ENCODE measurements at regions not wholly inside any gene's neighbourhood (a gene's known extent, or its start where the extent isn't known, plus 50 kb on each side); places are given as distances from the start of the nearest gene placed in this dataset.
"Not testable (repeated sequence)": the region's sequence is repeated elsewhere in the genome, so short reads cannot be mapped to it uniquely, and the experiment has no call there.

DNA sequence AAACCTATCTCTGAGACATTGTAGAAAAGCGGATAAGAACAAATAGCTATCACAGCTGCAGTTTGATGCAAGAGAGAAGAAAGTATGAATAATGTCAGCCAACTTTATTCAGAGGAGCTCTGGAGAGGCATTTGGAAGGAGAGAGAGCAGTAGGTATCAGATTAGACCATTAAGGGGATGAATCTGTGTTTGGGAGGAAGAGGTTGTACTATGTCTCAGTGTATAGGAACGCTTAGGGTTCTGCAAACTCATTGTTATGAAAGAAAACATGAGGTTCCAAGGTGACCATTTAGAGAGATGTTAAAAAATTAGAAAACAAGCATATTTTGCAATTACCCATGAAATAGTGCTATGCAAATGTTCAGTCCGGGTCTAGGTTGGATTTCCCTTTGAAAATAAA is 207.5 kb upstream of the GNAI1 start:
- FAIRE-seq (no peak), DNase-seq (no peak)
- no peaks in the 10 kb centered on the region for H3K27me3 ChIP-seq (ENCODE audit: control insufficient read depth in 3 of 3, insufficient read depth in 3 of 3, low read length in 3 of 3)
- no peak overlapping the region for H3K27ac ChIP-seq (ENCODE audit: low read depth in 1 of 3, low read length in 2 of 3)
- H3K9me3 ChIP-seq (ENCODE audit: control insufficient read depth in 2 of 2, insufficient read depth in 1 of 2, low read depth in 1 of 2, low read length in 1 of 2) = no peaks in the 10 kb centered on the region
- no peak overlapping the region for H3K4me3 ChIP-seq (ENCODE audit: low read depth in 1 of 3, low read length in 3 of 3)
- 72 to 85% (median 81%) methylated on average over 3 of the region's 3 CpGs for WGBS, 3 donors
- no peaks in the 10 kb centered on the region for H3K4me1 ChIP-seq (ENCODE audit: control insufficient read depth in 3 of 3, insufficient read depth in 2 of 3, low read depth in 1 of 3, low read length in 2 of 3)
- no peaks in the 10 kb centered on the region for H3K36me3 ChIP-seq (ENCODE audit: control insufficient read depth in 3 of 3, insufficient read depth in 2 of 3, low read depth in 1 of 3, low read length in 3 of 3)

GRCh38 chr7:79923953-79924352 is 210.7 kb upstream of the GNAI1 start:
- FAIRE-seq = no peak

DNA sequence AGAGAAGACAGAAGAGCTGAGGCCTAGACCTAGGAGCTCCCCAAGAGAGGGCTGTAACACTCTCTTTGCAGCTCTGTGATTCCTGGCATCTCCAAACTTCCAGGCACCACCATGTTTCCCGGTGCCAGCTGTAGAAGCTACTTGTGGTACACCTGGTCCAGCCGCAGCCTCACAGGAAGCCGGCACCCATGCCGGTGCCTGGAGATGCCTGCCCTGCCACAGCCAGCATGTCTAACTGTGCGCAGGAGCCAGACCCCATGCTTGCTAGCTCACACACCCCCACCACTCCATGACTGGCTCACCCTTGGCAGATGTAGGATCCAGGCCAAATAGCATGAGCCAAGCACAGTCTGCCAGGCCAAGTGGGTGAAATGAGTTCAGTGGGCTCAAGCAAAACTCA is 211.7 kb upstream of the GNAI1 start:
- no peak for FAIRE-seq

More at GRCh38 chr7:79923953-79924352, 210.7 kb upstream of the GNAI1 start:
- no peaks in the 10 kb centered on the region for H3K4me1 ChIP-seq (ENCODE audit: control insufficient read depth in 3 of 3, insufficient read depth in 2 of 3, low read depth in 1 of 3, low read length in 2 of 3)
- no peak overlapping the region for H3K27ac ChIP-seq (ENCODE audit: low read depth in 1 of 3, low read length in 2 of 3)
- H3K36me3 ChIP-seq (ENCODE audit: control insufficient read depth in 3 of 3, insufficient read depth in 2 of 3, low read depth in 1 of 3, low read length in 3 of 3) = no peaks in the 10 kb centered on the region
- no peaks in the 10 kb centered on the region for H3K9me3 ChIP-seq (ENCODE audit: control insufficient read depth in 2 of 2, insufficient read depth in 1 of 2, low read depth in 1 of 2, low read length in 1 of 2)
- H3K4me3 ChIP-seq (ENCODE audit: low read depth in 1 of 3, low read length in 3 of 3) = no peak overlapping the region
- no peaks in the 10 kb centered on the region for H3K27me3 ChIP-seq (ENCODE audit: control insufficient read depth in 3 of 3, insufficient read depth in 3 of 3, low read length in 3 of 3)
- DNase-seq = no peak
- 77 to 89% (median 86%) methylated on average over 1 of the region's 1 CpG for WGBS, 3 donors

DNA sequence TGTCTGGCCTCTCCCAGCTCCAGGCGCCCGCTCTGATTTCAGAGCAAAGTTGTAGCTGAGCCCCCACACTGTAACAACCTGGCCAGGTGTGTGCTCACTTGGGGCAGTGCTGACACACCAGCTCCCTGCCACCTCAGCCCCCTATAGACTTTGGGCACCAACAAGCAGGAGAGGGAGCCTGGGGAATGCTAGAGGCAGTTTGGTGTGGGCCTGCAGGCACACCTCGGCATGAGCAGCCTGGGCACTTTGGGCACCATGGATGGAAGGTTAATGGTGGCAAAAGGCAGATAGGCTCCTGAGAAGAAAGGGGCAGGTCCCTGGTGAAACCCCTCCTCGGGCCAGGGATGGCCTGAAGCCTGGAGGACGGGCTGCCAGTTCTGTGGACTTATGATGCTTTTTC is 212.7 kb upstream of the GNAI1 start:
- no peak for FAIRE-seq
- DNase-seq = no peak
- H3K4me1 ChIP-seq (ENCODE audit: control insufficient read depth in 3 of 3, insufficient read depth in 2 of 3, low read depth in 1 of 3, low read length in 2 of 3) = no peaks in the 10 kb centered on the region
- no peaks in the 10 kb centered on the region for H3K9me3 ChIP-seq (ENCODE audit: control insufficient read depth in 2 of 2, insufficient read depth in 1 of 2, low read depth in 1 of 2, low read length in 1 of 2)
- WGBS, 3 donors = 70 to 86% (median 71%) methylated on average over 5 of the region's 5 CpGs
- no peak overlapping the region for H3K27ac ChIP-seq (ENCODE audit: low read depth in 1 of 3, low read length in 2 of 3)
- H3K4me3 ChIP-seq (ENCODE audit: low read depth in 1 of 3, low read length in 3 of 3) = no peak overlapping the region
- H3K36me3 ChIP-seq (ENCODE audit: control insufficient read depth in 3 of 3, insufficient read depth in 2 of 3, low read depth in 1 of 3, low read length in 3 of 3) = no peaks in the 10 kb centered on the region
- no peaks in the 10 kb centered on the region for H3K27me3 ChIP-seq (ENCODE audit: control insufficient read depth in 3 of 3, insufficient read depth in 3 of 3, low read length in 3 of 3)

More for the DNA sequence above, 211.7 kb upstream of the GNAI1 start:
- no peaks in the 10 kb centered on the region for H3K36me3 ChIP-seq (ENCODE audit: control insufficient read depth in 3 of 3, insufficient read depth in 2 of 3, low read depth in 1 of 3, low read length in 3 of 3)
- no peaks in the 10 kb centered on the region for H3K27me3 ChIP-seq (ENCODE audit: control insufficient read depth in 3 of 3, insufficient read depth in 3 of 3, low read length in 3 of 3)
- DNase-seq = no peak
- no peaks in the 10 kb centered on the region for H3K4me1 ChIP-seq (ENCODE audit: control insufficient read depth in 3 of 3, insufficient read depth in 2 of 3, low read depth in 1 of 3, low read length in 2 of 3)
- H3K4me3 ChIP-seq (ENCODE audit: low read depth in 1 of 3, low read length in 3 of 3) = no peak overlapping the region
- no peak overlapping the region for H3K27ac ChIP-seq (ENCODE audit: low read depth in 1 of 3, low read length in 2 of 3)
- WGBS, 3 donors = 96 to 98% (median 96%) methylated on average over 5 of the region's 5 CpGs
- no peaks in the 10 kb centered on the region for H3K9me3 ChIP-seq (ENCODE audit: control insufficient read depth in 2 of 2, insufficient read depth in 1 of 2, low read depth in 1 of 2, low read length in 1 of 2)

- H3K9me3 ChIP-seq (ENCODE audit: control insufficient read depth in 2 of 2, insufficient read depth in 1 of 2, low read depth in 1 of 2, low read length in 1 of 2); H3K4me1 ChIP-seq (ENCODE audit: control insufficient read depth in 3 of 3, insufficient read depth in 2 of 3, low read depth in 1 of 3, low read length in 2 of 3); H3K27me3 ChIP-seq (ENCODE audit: control insufficient read depth in 3 of 3, insufficient read depth in 3 of 3, low read length in 3 of 3); H3K36me3 ChIP-seq (ENCODE audit: control insufficient read depth in 3 of 3, insufficient read depth in 2 of 3, low read depth in 1 of 3, low read length in 3 of 3); H3K27ac ChIP-seq (ENCODE audit: low read depth in 1 of 3, low read length in 2 of 3); H3K4me3 ChIP-seq (ENCODE audit: low read depth in 1 of 3, low read length in 3 of 3); FAIRE-seq; DNase-seq: not testable (repeated sequence)
- 82 to 89% (median 84%) methylated on average over 2 of the region's 2 CpGs for WGBS, 3 donors
Measured at GRCh38 chr7:79918632-79919031, 216.0 kb upstream of the GNAI1 start.

DNA sequence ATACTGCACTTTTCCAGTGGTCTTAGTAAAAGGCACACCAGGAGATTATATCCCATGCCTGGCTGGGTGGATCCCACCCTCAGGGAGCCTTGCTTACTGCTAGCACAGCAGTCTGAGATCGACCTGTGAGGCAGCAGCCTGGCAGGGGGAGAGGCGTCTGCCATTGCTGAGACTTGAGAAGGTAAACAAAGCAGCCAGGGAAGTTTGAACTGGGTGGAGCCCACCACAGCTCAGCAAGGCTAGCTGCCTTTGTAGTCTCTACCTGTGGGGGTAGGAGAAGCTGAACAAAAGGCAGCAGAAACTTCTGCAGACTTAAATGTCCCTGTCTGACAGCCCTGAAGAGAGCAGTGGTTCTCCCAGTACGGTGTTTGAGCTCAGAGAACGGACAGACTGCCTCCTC is 219.3 kb upstream of the GNAI1 start:
- not testable (repeated sequence) for DNase-seq; H3K27ac ChIP-seq (ENCODE audit: low read depth in 1 of 3, low read length in 2 of 3); H3K4me3 ChIP-seq (ENCODE audit: low read depth in 1 of 3, low read length in 3 of 3); H3K4me1 ChIP-seq (ENCODE audit: control insufficient read depth in 3 of 3, insufficient read depth in 2 of 3, low read depth in 1 of 3, low read length in 2 of 3); H3K36me3 ChIP-seq (ENCODE audit: control insufficient read depth in 3 of 3, insufficient read depth in 2 of 3, low read depth in 1 of 3, low read length in 3 of 3); FAIRE-seq; H3K9me3 ChIP-seq (ENCODE audit: control insufficient read depth in 2 of 2, insufficient read depth in 1 of 2, low read depth in 1 of 2, low read length in 1 of 2); H3K27me3 ChIP-seq (ENCODE audit: control insufficient read depth in 3 of 3, insufficient read depth in 3 of 3, low read length in 3 of 3)
- 47 to 66% (median 57%) methylated on average over 4 of the region's 4 CpGs for WGBS, 3 donors

GRCh38 chr7:79912213-79912633 is 222.4 kb upstream of the GNAI1 start:
- 34 to 56% (median 45%) methylated on average over 4 of the region's 4 CpGs for WGBS, 3 donors
- DNase-seq (no peak), FAIRE-seq (no peak)
- H3K27me3 ChIP-seq (ENCODE audit: control insufficient read depth in 3 of 3, insufficient read depth in 3 of 3, low read length in 3 of 3) = no peaks in the 10 kb centered on the region
- peaks cover 0 to 7% of the 10 kb centered on the region in 2 donors for H3K9me3 ChIP-seq (ENCODE audit: control insufficient read depth in 2 of 2, insufficient read depth in 1 of 2, low read depth in 1 of 2, low read length in 1 of 2)
- no peak overlapping the region for H3K27ac ChIP-seq (ENCODE audit: low read depth in 1 of 3, low read length in 2 of 3)
- no peaks in the 10 kb centered on the region for H3K36me3 ChIP-seq (ENCODE audit: control insufficient read depth in 3 of 3, insufficient read depth in 2 of 3, low read depth in 1 of 3, low read length in 3 of 3)
- no peaks in the 10 kb centered on the region for H3K4me1 ChIP-seq (ENCODE audit: control insufficient read depth in 3 of 3, insufficient read depth in 2 of 3, low read depth in 1 of 3, low read length in 2 of 3)
- H3K4me3 ChIP-seq (ENCODE audit: low read depth in 1 of 3, low read length in 3 of 3) = no peak overlapping the region

DNA sequence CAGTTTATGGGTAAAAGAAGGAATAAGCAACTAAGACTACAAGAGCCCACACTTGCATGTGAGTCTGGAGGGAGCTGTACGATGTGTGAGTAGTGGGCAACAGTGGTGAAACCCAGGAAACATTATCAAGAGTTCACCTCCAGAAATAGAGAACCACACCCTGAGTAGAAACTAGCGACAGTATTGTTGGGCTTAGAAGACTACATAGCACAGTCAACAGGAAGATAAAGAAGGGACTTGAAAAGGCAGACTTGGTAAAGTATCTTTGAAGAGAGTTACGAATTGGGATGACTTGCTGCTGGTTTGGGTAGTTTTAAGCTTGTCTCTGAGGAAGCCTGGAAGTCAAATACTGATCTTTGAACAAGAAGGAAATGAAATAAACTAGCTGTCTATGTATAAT is 223.2 kb upstream of the GNAI1 start:
- H3K4me1 ChIP-seq (ENCODE audit: control insufficient read depth in 3 of 3, insufficient read depth in 2 of 3, low read depth in 1 of 3, low read length in 2 of 3) = no peaks in the 10 kb centered on the region
- no peaks in the 10 kb centered on the region for H3K27me3 ChIP-seq (ENCODE audit: control insufficient read depth in 3 of 3, insufficient read depth in 3 of 3, low read length in 3 of 3)
- no peak overlapping the region for H3K27ac ChIP-seq (ENCODE audit: low read depth in 1 of 3, low read length in 2 of 3)
- H3K9me3 ChIP-seq (ENCODE audit: control insufficient read depth in 2 of 2, insufficient read depth in 1 of 2, low read depth in 1 of 2, low read length in 1 of 2) = peaks cover 0 to 7% of the 10 kb centered on the region in 2 donors
- DNase-seq (no peak), FAIRE-seq (no peak)
- H3K36me3 ChIP-seq (ENCODE audit: control insufficient read depth in 3 of 3, insufficient read depth in 2 of 3, low read depth in 1 of 3, low read length in 3 of 3) = no peaks in the 10 kb centered on the region
- WGBS, 3 donors = 62 to 66% (median 66%) methylated on average over 3 of the region's 3 CpGs
- no peak overlapping the region for H3K4me3 ChIP-seq (ENCODE audit: low read depth in 1 of 3, low read length in 3 of 3)

DNA sequence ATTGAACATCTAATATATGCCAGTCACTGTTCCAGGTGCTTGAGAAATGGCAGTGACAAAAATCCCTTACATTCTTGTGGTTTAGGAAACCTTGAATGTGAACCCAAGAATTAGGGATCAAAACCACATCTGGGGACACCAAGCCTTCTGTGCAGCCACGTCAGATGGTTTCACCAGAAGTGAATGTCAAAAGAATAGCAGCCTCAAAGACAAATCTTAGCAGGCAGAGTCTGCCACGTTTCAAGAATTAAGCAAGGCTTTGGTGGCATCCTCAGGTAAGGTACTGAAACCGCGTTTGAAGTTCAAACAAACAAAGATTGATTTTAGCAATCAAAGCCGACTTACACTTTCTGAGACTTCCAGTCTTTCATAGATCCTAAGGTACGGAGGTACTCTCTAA is 225.5 kb upstream of the GNAI1 start:
- no peak overlapping the region for H3K4me3 ChIP-seq (ENCODE audit: low read depth in 1 of 3, low read length in 3 of 3)
- H3K27ac ChIP-seq (ENCODE audit: low read depth in 1 of 3, low read length in 2 of 3) = no peak overlapping the region
- no peaks in the 10 kb centered on the region for H3K9me3 ChIP-seq (ENCODE audit: control insufficient read depth in 2 of 2, insufficient read depth in 1 of 2, low read depth in 1 of 2, low read length in 1 of 2)
- FAIRE-seq (no peak), DNase-seq (no peak)
- H3K27me3 ChIP-seq (ENCODE audit: control insufficient read depth in 3 of 3, insufficient read depth in 3 of 3, low read length in 3 of 3) = no peaks in the 10 kb centered on the region
- no peaks in the 10 kb centered on the region for H3K4me1 ChIP-seq (ENCODE audit: control insufficient read depth in 3 of 3, insufficient read depth in 2 of 3, low read depth in 1 of 3, low read length in 2 of 3)
- H3K36me3 ChIP-seq (ENCODE audit: control insufficient read depth in 3 of 3, insufficient read depth in 2 of 3, low read depth in 1 of 3, low read length in 3 of 3) = no peaks in the 10 kb centered on the region
- WGBS, 3 donors = 58 to 77% (median 60%) methylated on average over 6 of the region's 6 CpGs

Data from small intestine (tissue), 7 donors.